SK-N-SH treated with all-trans-retinoic acid at 6 μM for 48 hours (cell line): ENCODE measurements at regions not wholly inside any gene's neighbourhood (a gene's known extent, or its start where the extent isn't known, plus 50 kb on each side); places are given as distances from the start of the nearest gene placed in this dataset.

Source experiments
- ATAC-seq: fragments of 200-7000 bp; cut with Tn5 transposase; 3 replicates; pipeline ENCODE4 v1.9.1; 2020; ENCODE audit warnings: mild to moderate bottlenecking, moderate library complexity
- ARNTL ChIP-seq: fragments of 450-650 bp; formaldehyde crosslinking; IDR thresholded peaks from 2 replicates; pipeline ENCODE4 v1.5.0; 2020; ENCODE audit warnings: low read depth, mild to moderate bottlenecking, moderate library complexity, borderline replicate concordance
- BACH2 ChIP-seq: fragments of 250-450 bp; sonication (Bioruptor Pico); IDR thresholded peaks from 2 replicates; pipeline ENCODE4 v1.9.0; 2021; ENCODE audit warnings: mild to moderate bottlenecking, borderline replicate concordance
- CREB5 ChIP-seq: fragments of 250-450 bp; sonication (Bioruptor Pico); IDR thresholded peaks from 2 replicates; pipeline ENCODE4 v1.5.1; 2020; ENCODE audit warnings: low read depth, mild to moderate bottlenecking, moderate library complexity
- CSDC2 ChIP-seq: fragments of 250-450 bp; sonication (Bioruptor Pico); IDR thresholded peaks from 2 replicates; pipeline ENCODE4 v1.5.0; 2020; ENCODE audit warnings: mild to moderate bottlenecking, moderate library complexity
- CSRNP3 ChIP-seq: fragments of 250-450 bp; sonication (Bioruptor Pico); IDR thresholded peaks from 2 replicates; pipeline ENCODE4 v1.5.1; 2021; ENCODE audit warnings: mild to moderate bottlenecking, moderate library complexity
- ESRRG ChIP-seq: fragments of 250-450 bp; sonication (Bioruptor Pico); IDR thresholded peaks from 2 replicates; pipeline ENCODE4 v1.6.1; 2021; ENCODE audit warnings: mild to moderate bottlenecking
- GLIS3 ChIP-seq: fragments of 250-450 bp; sonication (Bioruptor Pico); IDR thresholded peaks from 2 replicates; pipeline ENCODE4 v1.5.0; 2020; ENCODE audit warnings: mild to moderate bottlenecking, moderate library complexity
- ISL1 ChIP-seq: fragments of 250-450 bp; sonication (Bioruptor Pico); IDR thresholded peaks from 2 replicates; pipeline ENCODE4 v2.1.2; 2022; ENCODE audit warnings: mild to moderate bottlenecking, moderate library complexity
- OSR1 ChIP-seq: fragments of 250-450 bp; sonication (Bioruptor Pico); IDR thresholded peaks from 2 replicates; pipeline ENCODE4 v1.8.0; 2022; ENCODE audit warnings: moderate library complexity, mild to moderate bottlenecking, inconsistent platforms
- POU6F1 ChIP-seq: fragments of 250-450 bp; sonication (Bioruptor Pico); IDR thresholded peaks from 2 replicates; pipeline ENCODE4 v1.8.0; 2021; ENCODE audit warnings: low read depth, mild to moderate bottlenecking, moderate library complexity, borderline replicate concordance
- PPARA ChIP-seq: fragments of 250-450 bp; sonication (Bioruptor Pico); IDR thresholded peaks from 2 replicates; pipeline ENCODE4 v1.5.0; 2020; ENCODE audit warnings: mild to moderate bottlenecking, borderline replicate concordance
- RARB ChIP-seq: fragments of 250-450 bp; sonication (Bioruptor Pico); IDR thresholded peaks from 2 replicates; pipeline ENCODE4 v1.8.0; 2021; ENCODE audit warnings: mild to moderate bottlenecking, moderate library complexity
- SNAI2 ChIP-seq: fragments of 250-450 bp; sonication (Bioruptor Pico); IDR thresholded peaks from 2 replicates; pipeline ENCODE4 v1.5.0; 2020; ENCODE audit warnings: mild to moderate bottlenecking, moderate library complexity
- TCF4 ChIP-seq: fragments of 250-450 bp; sonication (Bioruptor Pico); IDR thresholded peaks from 2 replicates; pipeline ENCODE4 v1.8.0; 2021; ENCODE audit warnings: mild to moderate bottlenecking, moderate library complexity, borderline replicate concordance
- TOX ChIP-seq: fragments of 250-450 bp; sonication (Bioruptor Pico); IDR thresholded peaks from 2 replicates; pipeline ENCODE4 v1.8.0; 2021; ENCODE audit warnings: mild to moderate bottlenecking, moderate library complexity, borderline replicate concordance
- ZC3H10 ChIP-seq: fragments of 250-450 bp; sonication (Bioruptor Pico); IDR thresholded peaks from 2 replicates; pipeline ENCODE4 v1.5.1; 2021; ENCODE audit warnings: mild to moderate bottlenecking, moderate library complexity
- ZFP3 ChIP-seq: fragments of 250-450 bp; sonication (Bioruptor Pico); IDR thresholded peaks from 2 replicates; pipeline ENCODE4 v1.5.0; 2020; ENCODE audit warnings: mild to moderate bottlenecking, moderate library complexity
- ZFP30 ChIP-seq: fragments of 450-650 bp; formaldehyde crosslinking; IDR thresholded peaks from 2 replicates; pipeline ENCODE4 v1.5.0; 2022; ENCODE audit warnings: mild to moderate bottlenecking, moderate library complexity
- ZNF565 ChIP-seq: fragments of 450-650 bp; formaldehyde crosslinking; conservative IDR thresholded peaks from 2 replicates; pipeline ENCODE4 v1.5.0; 2020; ENCODE audit warnings: low read depth, mild to moderate bottlenecking, moderate library complexity
- ZNF70 ChIP-seq: fragments of 450-650 bp; formaldehyde crosslinking; IDR thresholded peaks from 2 replicates; pipeline ENCODE4 v1.5.0; 2020; ENCODE audit warnings: mild to moderate bottlenecking, moderate library complexity
- ZNF8 ChIP-seq: fragments of 450-650 bp; formaldehyde crosslinking; IDR thresholded peaks from 2 replicates; pipeline ENCODE4 v1.5.0; 2020; ENCODE audit warnings: mild to moderate bottlenecking, moderate library complexity
- TF ChIP-seq, protein P1 (sequence below): fragments of 250-450 bp; sonication (Bioruptor Pico); IDR thresholded peaks from 2 replicates; pipeline ENCODE4 v1.5.0; 2020; ENCODE audit warnings: mild to moderate bottlenecking, moderate library complexity

DNA sequence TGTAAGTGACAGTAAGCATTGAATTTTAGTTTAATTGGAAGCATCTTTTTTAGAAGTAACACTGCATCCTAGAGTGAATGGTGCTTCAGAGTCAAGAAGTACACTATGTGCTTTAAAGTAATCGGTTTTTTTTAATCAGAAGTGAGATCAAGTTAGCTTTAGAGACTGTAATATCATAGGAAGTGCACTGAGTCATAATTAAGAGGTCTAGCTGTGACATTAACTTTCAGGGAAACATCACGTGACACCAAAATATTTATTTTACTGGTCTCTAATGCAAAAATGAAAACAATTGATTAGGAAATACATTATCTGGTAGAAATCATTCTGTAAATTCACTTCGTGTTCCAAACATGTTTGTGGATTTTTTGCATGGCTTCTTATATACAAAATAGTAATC is 55.3 kb upstream of the KYNU start (continued):
- TF ChIP-seq, protein P1, sequence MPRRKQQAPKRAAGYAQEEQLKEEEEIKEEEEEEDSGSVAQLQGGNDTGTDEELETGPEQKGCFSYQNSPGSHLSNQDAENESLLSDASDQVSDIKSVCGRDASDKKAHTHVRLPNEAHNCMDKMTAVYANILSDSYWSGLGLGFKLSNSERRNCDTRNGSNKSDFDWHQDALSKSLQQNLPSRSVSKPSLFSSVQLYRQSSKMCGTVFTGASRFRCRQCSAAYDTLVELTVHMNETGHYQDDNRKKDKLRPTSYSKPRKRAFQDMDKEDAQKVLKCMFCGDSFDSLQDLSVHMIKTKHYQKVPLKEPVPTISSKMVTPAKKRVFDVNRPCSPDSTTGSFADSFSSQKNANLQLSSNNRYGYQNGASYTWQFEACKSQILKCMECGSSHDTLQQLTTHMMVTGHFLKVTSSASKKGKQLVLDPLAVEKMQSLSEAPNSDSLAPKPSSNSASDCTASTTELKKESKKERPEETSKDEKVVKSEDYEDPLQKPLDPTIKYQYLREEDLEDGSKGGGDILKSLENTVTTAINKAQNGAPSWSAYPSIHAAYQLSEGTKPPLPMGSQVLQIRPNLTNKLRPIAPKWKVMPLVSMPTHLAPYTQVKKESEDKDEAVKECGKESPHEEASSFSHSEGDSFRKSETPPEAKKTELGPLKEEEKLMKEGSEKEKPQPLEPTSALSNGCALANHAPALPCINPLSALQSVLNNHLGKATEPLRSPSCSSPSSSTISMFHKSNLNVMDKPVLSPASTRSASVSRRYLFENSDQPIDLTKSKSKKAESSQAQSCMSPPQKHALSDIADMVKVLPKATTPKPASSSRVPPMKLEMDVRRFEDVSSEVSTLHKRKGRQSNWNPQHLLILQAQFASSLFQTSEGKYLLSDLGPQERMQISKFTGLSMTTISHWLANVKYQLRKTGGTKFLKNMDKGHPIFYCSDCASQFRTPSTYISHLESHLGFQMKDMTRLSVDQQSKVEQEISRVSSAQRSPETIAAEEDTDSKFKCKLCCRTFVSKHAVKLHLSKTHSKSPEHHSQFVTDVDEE, result no peak
- TF ChIP-seq BACH2 (CRISPR knock-in tag) (no peak), OSR1 (CRISPR knock-in tag) (no peak), ZNF8 (CRISPR knock-in tag) (no peak), CSDC2 (CRISPR knock-in tag) (no peak)

DNA sequence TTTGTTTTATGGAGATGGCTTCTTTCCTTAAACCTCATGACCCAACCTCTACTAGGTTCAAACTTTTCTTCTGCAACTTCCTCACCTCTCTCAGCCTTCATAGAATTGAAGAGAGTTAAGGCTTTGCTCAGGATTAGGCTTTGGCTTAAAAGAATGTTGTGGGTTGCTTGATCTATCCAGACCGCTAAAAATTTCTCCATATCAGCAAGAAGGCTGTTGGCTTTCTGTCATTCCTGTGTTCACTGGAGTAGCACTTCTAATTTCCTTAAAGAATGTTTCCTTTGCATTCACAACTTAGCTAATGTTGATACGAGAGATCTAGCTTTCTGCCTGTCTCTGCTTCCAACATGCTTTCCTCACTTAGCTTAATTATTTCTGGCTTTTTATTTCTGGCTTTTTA is 58.1 kb upstream of the KYNU start:
- no peak for ATAC-seq
- no peak for TF ChIP-seq ZNF70 (CRISPR knock-in tag)
- TF ChIP-seq, protein P1, result no peak
- TF ChIP-seq TOX (CRISPR knock-in tag), result no peak
- no peak for TF ChIP-seq OSR1 (CRISPR knock-in tag)
- TF ChIP-seq ISL1 (CRISPR knock-in tag), result no peak
- no peak for TF ChIP-seq ARNTL (CRISPR knock-in tag)
- no peak for TF ChIP-seq ZFP30 (CRISPR knock-in tag)
- no peak for TF ChIP-seq BACH2 (CRISPR knock-in tag)
- TF ChIP-seq SNAI2 (CRISPR knock-in tag), result no peak
- TF ChIP-seq ESRRG, result no peak
- no peak for TF ChIP-seq ZNF565

DNA sequence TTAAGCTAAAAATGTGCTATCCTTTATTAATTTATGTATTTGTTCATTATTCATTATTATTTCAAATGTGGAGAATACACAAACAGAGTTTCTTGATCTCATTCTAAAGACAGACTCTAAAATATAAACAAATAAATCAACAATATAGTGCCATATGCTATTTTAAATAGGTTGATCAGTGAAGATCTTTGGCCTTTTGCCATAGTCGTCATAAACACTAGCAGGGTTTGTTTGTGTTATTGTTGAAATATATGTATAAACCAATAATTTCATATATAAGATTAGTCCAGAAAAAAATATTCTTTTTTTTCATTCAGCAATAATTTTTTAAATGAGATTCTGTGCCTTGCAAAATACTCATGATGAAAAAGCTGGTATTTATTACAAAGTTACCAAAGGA is 62.1 kb upstream of the KYNU start:
- ATAC-seq, result no peak
- TF ChIP-seq TOX (CRISPR knock-in tag) (no peak), ZNF565 (no peak), CREB5 (CRISPR knock-in tag) (no peak), ZFP3 (no peak), ZC3H10 (no peak), POU6F1 (CRISPR knock-in tag) (no peak), ZNF8 (CRISPR knock-in tag) (no peak), CSRNP3 (CRISPR knock-in tag) (no peak), PPARA (CRISPR knock-in tag) (no peak), GLIS3 (CRISPR knock-in tag) (no peak), ISL1 (CRISPR knock-in tag) (no peak), OSR1 (CRISPR knock-in tag) (no peak), TCF4 (CRISPR knock-in tag) (no peak), SNAI2 (CRISPR knock-in tag) (no peak), RARB (CRISPR knock-in tag) (no peak), ESRRG (no peak), ZNF70 (CRISPR knock-in tag) (no peak), ARNTL (CRISPR knock-in tag) (no peak), BACH2 (CRISPR knock-in tag) (no peak)
- TF ChIP-seq, protein P1, result no peak
